ACHN (cell line): ENCODE measurements at regions not wholly inside any gene's neighbourhood (a gene's known extent, or its start where the extent isn't known, plus 50 kb on each side); places are given as distances from the start of the nearest gene placed in this dataset.
"Not testable (repeated sequence)": the region's sequence is repeated elsewhere in the genome, so short reads cannot be mapped to it uniquely, and the experiment has no call there.

Experiments used
- DNase-seq: peaks from one replicate; pipeline ENCODE4 v3.0.0-alpha.2; 2015
- in situ Hi-C: cut with HindIII; loops from 2 replicates; pipeline ENCODE4 v1.10.0; 2017; ENCODE audit warnings: low sequenced_read_pairs, low pct_ligation_motif_present, low pct_unique_long_range_greater_than_20kb

GRCh38 chr14:71339650-71340415, 432.6 kb downstream of the PCNX1 start:
- in situ Hi-C loops: no loop called here
- no peak for DNase-seq

GRCh38 chr14:71341156-71341555, 433.9 kb downstream of the PCNX1 start:
- in situ Hi-C loops: no loop called here

GRCh38 chr14:71343724-71344123, 436.5 kb downstream of the PCNX1 start:
- in situ Hi-C loops: no loop called here
- DNase-seq: no peak

More at GRCh38 chr14:71341156-71341555, 433.9 kb downstream of the PCNX1 start:
- DNase-seq: no peak

GRCh38 chr14:71344506-71344905, 437.2 kb downstream of the PCNX1 start:
- no peak for DNase-seq
- in situ Hi-C loops: no loop called here

GRCh38 chr14:71346685-71347084, 439.4 kb downstream of the PCNX1 start:
- no peak for DNase-seq
- in situ Hi-C loops: no loop called here

- in situ Hi-C loops: no loop called here
- no peak for DNase-seq
Observed at GRCh38 chr14:71348394-71348793, 441.1 kb downstream of the PCNX1 start.

GRCh38 chr14:71348817-71349216, 441.6 kb downstream of the PCNX1 start:
- in situ Hi-C loops: no loop called here
- DNase-seq: no peak

GRCh38 chr14:71354142-71354541, 446.9 kb downstream of the PCNX1 start:
- in situ Hi-C loops: no loop called here
- DNase-seq: no peak

- no peak for DNase-seq
- in situ Hi-C loops: no loop called here
Observed at GRCh38 chr14:71354801-71355200, 447.5 kb downstream of the PCNX1 start.

- in situ Hi-C loops: no loop called here
- no peak for DNase-seq
Observed at GRCh38 chr14:71355324-71356201, 448.3 kb downstream of the PCNX1 start.

GRCh38 chr14:71358209-71358931, 451.1 kb downstream of the PCNX1 start:
- DNase-seq: no peak
- in situ Hi-C loops: no loop called here

GRCh38 chr14:71358932-71359421, 451.7 kb downstream of the PCNX1 start:
- DNase-seq, in situ Hi-C loops: not testable (repeated sequence)

GRCh38 chr14:71359823-71360222, 452.6 kb downstream of the PCNX1 start:
- DNase-seq: no peak
- in situ Hi-C loops: no loop called here

- no peak for DNase-seq
- in situ Hi-C loops: no loop called here
Observed at GRCh38 chr14:71361336-71361735, 454.1 kb downstream of the PCNX1 start.

- in situ Hi-C loops: no loop called here
- no peak for DNase-seq
Observed at GRCh38 chr14:71361874-71362273, 454.6 kb downstream of the PCNX1 start.

GRCh38 chr14:71362282-71362681, 455.0 kb downstream of the PCNX1 start:
- DNase-seq: no peak
- in situ Hi-C loops: no loop called here

GRCh38 chr14:71362920-71363584, 455.8 kb downstream of the PCNX1 start:
- in situ Hi-C loops: no loop called here

More at GRCh38 chr14:71362920-71363584, 455.8 kb downstream of the PCNX1 start:
- DNase-seq: no peak
